ENCODE measurements at regions not wholly inside any gene's neighbourhood (a gene's known extent, or its start where the extent isn't known, plus 50 kb on each side); places are given as distances from the start of the nearest gene placed in this dataset.

- TF ChIP-seq CTCF (IDR thresholded peaks at IDR 0.05), result peak; percentile 13 to 32
- no peak for TF ChIP-seq POLR2A (IDR thresholded peaks at IDR 0.05)
- TF ChIP-seq POLR2AphosphoS5 (IDR thresholded peaks at IDR 0.05), result no peak
Observed at GRCh38 chr4:163681208-163681821, 186.8 kb downstream of the TMA16 start.

Measured in suprapubic skin (tissue), 4 donors.